ENCODE measurements at regions not wholly inside any gene's neighbourhood (a gene's known extent, or its start where the extent isn't known, plus 50 kb on each side); places are given as distances from the start of the nearest gene placed in this dataset.

GRCh38 chr14:36027354-36027753 lies 149.2 kb downstream of the PTCSC3 start:
- TF ChIP-seq PATZ1 (CRISPR knock-in tag; IDR thresholded peaks at IDR 0.05; ENCODE audit: borderline replicate concordance) (no peak), GLIS3 (CRISPR knock-in tag; IDR thresholded peaks at IDR 0.05) (no peak), CREB5 (CRISPR knock-in tag; IDR thresholded peaks at IDR 0.05; ENCODE audit: low read depth) (no peak), OSR1 (CRISPR knock-in tag; IDR thresholded peaks at IDR 0.05) (no peak)
